GM21717 (cell line): ENCODE measurements at regions not wholly inside any gene's neighbourhood (a gene's known extent, or its start where the extent isn't known, plus 50 kb on each side); places are given as distances from the start of the nearest gene placed in this dataset.
A peak's percentile ranks its signal among the peaks of the same experiment; 100 is the strongest.

ENCODE experiments used
- ATAC-seq: cut with Tn5 transposase; IDR thresholded peaks from one replicate; pipeline ENCODE4 v1.9.1; 2021; ENCODE audit warnings: mild to moderate bottlenecking, moderate library complexity; ENCODE audit not compliant: unreplicated experiment

DNA sequence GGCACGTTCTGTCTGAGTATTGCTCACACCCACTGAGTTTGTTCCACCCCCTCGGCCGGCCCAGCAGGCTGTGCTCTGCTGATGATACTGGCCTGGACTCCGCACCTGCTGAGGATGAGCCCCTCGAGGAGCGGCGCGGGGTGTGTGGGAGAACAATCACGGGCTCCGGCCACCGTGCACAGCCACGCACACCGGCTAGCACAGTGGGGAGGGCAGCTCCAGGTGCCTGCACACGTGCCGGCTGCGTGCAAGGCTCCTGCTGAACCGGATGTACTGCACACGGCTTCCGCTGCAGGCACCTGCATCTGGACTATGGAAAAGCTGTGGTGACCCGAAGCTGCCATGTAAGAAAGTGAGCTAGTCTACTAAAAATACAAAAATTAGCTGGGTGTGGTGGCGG, 485.2 kb upstream of the CDH9 start:
- ATAC-seq, result no peak

- no peak for ATAC-seq
These were observed 478.1 kb upstream of the CDH9 start for GRCh38 chr5:27516437-27516836.

GRCh38 chr5:27511061-27511460, 472.7 kb upstream of the CDH9 start:
- ATAC-seq, result no peak

DNA sequence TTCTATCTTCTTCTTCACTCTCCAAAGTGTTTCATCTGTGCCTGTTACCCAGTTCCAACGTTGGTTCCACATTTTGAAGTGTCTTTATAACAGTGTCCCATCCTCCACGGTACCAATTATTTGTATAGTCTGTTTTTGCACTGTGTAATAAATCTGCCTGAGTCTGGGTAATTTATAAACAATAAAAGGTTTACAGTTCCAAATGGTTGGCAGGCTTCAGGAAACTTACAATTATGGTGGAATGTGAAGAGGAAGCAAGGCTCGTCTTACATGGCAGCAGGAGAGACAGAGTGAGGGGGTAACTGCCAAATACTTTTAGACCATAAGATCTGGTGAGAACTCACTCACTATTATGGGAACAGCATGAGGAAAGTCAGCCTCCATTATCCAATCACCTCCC, 465.4 kb upstream of the CDH9 start:
- ATAC-seq, result no peak

- no peak for ATAC-seq
These were observed 463.9 kb upstream of the CDH9 start for GRCh38 chr5:27502236-27502635.

DNA sequence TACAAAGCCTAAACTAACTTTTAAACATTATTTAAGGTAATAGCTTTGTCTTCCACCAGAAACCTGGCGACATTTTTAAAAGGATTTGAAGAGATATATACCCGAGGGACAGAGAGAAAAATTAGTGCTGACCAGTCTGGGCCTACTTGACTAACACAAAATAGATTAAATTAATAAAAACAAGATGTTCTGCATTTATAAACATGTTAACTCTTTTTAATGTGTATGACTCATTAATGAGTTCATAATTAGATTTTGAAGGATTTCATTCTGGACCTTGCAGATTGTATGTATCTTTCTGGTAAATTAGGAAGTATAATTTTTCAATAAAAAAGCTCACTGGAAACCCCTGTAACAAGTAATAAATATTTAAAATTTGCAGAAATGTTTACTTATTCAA, 459.1 kb upstream of the CDH9 start:
- ATAC-seq, result no peak

- no peak for ATAC-seq
These were observed 456.5 kb upstream of the CDH9 start for GRCh38 chr5:27494887-27495286.

DNA sequence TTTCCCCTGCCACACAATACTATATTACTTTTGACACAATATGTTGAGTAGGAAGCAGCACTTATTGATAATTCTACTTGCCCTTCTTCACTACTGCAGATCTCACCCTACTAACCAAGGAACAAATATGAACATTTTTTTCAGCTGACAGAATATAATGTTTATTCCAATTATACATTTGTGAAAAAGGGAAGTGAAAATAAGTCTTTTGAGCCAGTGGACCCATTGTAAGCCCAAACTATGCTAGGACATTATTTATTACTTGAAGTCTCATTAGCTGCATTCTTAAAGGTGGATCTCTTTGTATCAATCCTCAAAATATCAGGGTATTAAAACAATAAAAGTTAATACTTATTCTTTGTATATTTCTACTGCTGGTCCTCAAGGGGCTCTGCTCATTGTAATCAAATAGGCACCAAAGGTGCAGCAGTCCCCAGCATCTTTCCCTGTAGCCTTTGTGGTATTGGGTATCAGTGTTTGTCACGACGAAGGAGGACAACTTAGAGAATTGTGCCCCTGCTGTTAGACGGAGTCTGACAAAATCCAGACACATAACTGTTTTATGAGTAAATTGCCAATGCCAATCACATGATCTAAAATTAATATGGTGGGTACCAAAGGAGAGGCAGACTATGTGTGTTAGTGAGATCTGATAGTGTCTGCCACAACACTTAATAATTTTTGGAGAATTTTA, 453.5 kb upstream of the CDH9 start:
- ATAC-seq, result no peak

DNA sequence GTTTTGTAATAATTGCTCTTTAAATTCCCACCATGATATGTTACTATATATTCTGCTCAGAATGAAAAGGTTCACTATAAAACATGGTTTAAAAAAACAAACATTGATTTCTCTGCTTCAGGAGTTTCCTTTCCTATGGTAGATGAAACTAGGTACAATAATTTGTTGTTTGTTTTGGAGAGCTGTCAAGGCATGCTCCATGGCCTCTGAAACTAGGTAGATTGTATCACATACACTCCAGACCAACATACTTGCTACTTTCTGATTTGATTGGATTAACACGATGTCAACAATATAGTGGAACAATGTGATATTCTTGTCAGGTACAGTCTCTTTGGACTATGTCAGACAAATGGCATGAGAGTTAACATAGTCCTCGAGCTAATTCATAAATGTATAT, 452.7 kb upstream of the CDH9 start:
- ATAC-seq, result no peak

DNA sequence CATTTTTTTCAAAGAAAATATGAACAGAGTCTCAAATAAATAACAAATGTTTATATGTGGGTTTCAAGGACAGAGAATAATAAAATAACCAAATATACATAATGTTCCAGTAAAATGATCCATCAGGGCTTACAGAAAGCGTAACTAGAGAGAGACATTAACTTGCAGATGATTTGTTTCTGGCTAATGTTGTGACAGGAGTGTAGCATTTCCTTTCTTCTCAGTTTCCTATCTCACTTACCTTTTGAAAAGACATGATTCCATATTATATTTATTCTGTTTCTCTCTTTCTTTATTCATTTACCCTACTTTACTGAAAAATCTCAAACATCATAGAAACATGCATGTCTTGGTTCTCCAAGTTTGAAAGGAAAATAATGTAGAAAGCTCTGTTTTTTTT, 451.3 kb upstream of the CDH9 start:
- no peak for ATAC-seq

DNA sequence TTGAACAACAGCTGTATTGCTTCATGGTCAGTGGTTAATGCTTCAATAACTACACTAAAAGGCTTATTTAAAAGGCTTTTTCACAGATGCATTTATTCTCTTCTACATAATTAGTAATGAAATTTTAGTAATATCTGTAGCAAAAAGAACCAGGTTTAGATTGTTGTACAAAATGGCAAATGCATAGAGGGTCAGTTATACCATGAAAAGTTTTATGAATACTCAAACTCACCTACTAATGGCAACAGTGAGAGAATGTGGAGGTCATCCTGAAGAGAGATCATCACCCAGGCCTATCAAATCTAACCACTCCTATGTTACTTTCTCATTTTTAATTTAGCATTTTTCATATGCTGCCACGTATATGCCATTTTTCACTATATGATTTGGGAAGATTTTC, 444.3 kb upstream of the CDH9 start:
- ATAC-seq, result no peak

- ATAC-seq, result no peak
These were observed 441.5 kb upstream of the CDH9 start for GRCh38 chr5:27479859-27480258.

DNA sequence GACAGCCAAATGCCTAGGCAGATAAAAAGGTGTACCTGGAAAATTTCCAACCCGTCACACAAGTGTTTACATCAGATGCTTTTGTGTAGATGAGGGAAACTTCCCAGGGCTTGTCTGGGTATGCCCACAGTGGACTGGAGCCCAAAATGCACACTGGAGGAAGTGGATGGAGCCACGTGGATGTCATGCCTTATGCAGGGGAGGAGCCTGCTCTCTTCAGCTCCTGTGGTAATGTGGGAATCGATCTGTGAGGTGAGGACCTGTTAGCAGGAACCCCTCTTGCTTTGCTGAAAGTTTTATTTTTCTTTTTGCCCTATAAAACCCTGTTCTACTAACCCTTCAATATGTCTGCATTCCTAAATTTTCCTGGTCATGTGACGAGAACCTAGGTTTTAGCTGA, 439.2 kb upstream of the CDH9 start:
- no peak for ATAC-seq

DNA sequence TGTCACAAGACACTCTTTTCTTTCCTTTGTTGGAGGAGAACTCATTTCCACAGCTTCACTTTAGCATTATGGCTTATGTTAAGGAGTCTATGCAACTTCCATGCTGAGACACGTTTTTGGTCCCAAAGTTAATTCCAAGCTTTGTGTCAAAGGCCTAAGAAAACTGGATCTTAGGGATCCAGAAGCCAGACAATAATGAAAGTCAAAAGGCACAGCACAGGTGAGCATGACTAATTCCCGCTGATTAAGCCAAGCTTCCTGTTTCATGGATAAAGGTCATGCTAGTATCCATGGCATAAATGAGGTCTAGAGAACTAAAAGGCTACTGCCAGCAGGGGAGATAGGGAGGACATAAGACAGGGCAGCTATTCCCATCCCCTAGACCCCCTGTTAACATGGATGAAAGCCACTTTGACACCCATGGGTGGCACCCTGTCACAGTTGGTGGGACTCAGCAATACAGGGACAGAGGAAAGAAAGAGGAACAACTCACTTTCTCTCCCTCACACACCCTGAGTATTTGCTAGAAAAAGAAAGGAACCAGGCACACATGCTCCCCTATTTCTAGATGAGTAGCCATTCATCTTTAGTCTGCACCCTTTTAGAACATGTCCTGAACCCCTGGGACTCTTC, 438.1 kb upstream of the CDH9 start:
- no peak for ATAC-seq

GRCh38 chr5:27475063-27475462, 436.7 kb upstream of the CDH9 start:
- no peak for ATAC-seq

DNA sequence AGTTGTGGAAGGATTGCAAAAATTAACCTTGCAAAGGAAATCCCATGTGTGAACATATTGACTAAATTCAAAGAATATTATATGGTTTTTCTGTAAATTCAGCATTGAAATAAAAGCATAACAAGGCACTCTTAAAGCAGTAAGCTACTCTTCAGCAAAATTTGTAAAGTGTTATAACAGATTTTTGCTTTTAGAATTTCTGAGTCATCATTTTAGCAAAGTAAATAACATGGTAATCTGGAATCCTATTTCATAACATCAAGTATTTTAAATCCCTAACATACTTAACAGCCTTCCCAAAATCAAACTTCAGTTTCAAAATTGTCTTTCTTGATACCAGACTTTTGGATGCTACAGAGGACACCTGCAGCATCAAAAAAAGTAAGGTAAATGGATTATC, 436.0 kb upstream of the CDH9 start:
- ATAC-seq, result no peak

GRCh38 chr5:27474047-27474309, 435.6 kb upstream of the CDH9 start:
- no peak for ATAC-seq

DNA sequence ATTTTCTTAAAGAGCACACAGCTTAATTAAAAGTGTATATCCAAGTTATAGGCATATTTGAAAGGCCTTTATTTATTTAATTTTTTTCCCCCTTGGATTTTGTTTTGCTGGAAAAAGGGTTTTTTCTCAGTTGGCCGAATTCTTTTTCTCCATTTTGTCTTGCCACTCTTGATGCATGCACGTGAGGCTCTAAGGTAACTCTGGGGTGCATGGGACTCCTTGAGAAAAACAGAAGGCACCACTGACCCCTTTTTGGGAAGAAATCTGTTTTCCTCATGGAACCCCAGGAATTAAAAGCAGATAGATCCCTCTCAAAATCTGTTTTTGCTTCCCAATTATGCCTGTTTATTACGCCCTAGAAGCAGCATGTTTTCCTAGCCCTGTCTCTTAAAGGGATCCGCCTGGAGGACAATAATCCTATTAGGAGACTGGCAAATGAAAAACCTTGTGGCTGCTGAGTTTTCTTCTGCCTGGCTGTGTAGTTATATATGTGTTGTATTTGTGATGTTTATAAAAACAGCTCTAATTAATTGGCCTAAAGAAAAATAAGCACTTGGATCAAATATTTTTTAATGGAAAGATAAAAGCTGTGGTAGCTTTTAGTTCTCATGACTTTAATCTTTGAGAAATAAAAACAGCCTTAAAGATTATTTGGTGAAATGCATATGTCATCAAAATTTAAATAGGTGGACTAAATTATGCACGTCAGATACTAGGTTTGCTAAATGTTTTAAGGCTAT, 435.1 kb upstream of the CDH9 start:
- no peak for ATAC-seq

- no peak for ATAC-seq
These were observed 434.5 kb upstream of the CDH9 start for GRCh38 chr5:27472871-27473270.

GRCh38 chr5:27472000-27472763, 433.8 kb upstream of the CDH9 start:
- peak; percentile 98 for ATAC-seq

DNA sequence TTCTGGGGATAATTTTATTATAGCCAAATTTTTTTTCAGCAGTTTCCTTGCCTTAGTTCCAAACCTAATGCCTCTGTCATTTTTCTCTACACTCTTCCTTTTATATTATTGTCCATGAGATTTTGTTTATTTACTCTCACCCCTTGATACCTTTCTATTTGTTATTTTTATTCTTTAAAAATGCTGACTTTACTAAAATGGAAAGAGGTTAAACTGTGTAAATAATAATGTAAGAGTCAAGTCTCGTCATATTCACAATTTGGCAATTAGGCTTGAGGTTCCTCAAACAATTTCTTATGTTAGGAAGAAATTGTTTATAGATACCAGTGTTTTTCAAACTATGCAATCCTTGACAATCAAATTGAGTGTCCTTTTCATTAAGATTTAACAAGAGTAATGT, 428.6 kb upstream of the CDH9 start:
- ATAC-seq, result no peak

- ATAC-seq, result no peak
These were observed 426.8 kb upstream of the CDH9 start for GRCh38 chr5:27465140-27465539.
